Thyroid gland (tissue), 4 donors: ENCODE measurements at regions not wholly inside any gene's neighbourhood (a gene's known extent, or its start where the extent isn't known, plus 50 kb on each side); places are given as distances from the start of the nearest gene placed in this dataset.

Experiments
- DNase-seq, 2 donors: peaks; one replicate each; pipeline ENCODE4 v3.0.0-alpha.2; 2019
- H3K27ac ChIP-seq, 3 donors: fragments of 200-600 bp; sonication (generic); 1 replicate in 2 of 3; 2 replicates in 1 of 3; pipeline ENCODE4 v1.5.1; 2016 to 2019; ENCODE audit warnings: mild to moderate bottlenecking in 1 of 3, moderate library complexity in 1 of 3
- H3K27me3 ChIP-seq: fragments of 200-600 bp; sonication (generic); one replicate; pipeline ENCODE4 v1.5.1; 2019
- H3K36me3 ChIP-seq, 2 donors: fragments of 200-600 bp; sonication (generic); one replicate each; pipeline ENCODE4 v1.5.1; 2016 to 2019
- H3K4me1 ChIP-seq, 2 donors: fragments of 200-600 bp; sonication (generic); one replicate each; pipeline ENCODE4 v1.5.1; 2017 to 2019
- H3K4me3 ChIP-seq, 3 donors: fragments of 200-600 bp; sonication (generic); replicated peaks in 1 of 3; 1 replicate in 2 of 3; 2 replicates in 1 of 3; pipeline ENCODE4 v1.5.1; 2016; ENCODE audit warnings: mild to moderate bottlenecking in 1 of 3
- H3K9me3 ChIP-seq: fragments of 200-600 bp; sonication (generic); one replicate; pipeline ENCODE4 v1.5.1; 2017
- CTCF ChIP-seq, 6 experiments: fragments of 200-600 bp in 3 of 6; fragments of 450-650 bp in 3 of 6; sonication (generic) in 3 of 6; IDR thresholded peaks; one replicate each; pipeline ENCODE4 v1.5.1; 2016 to 2019; ENCODE audit warnings: antibody characterized with exemption in 6 of 6, mild to moderate bottlenecking in 2 of 6, inconsistent platforms in 1 of 6, moderate library complexity in 1 of 6
- POLR2A ChIP-seq, 2 donors: fragments of 450-650 bp; IDR thresholded peaks; one replicate each; pipeline ENCODE4 v1.6.1; 2017; ENCODE audit warnings: antibody characterized with exemption in 2 of 2, mild to moderate bottlenecking in 2 of 2, moderate library complexity in 1 of 2
- WGBS, 2 donors: methylation state at CpG; one replicate each; pipeline ENCODE4 v1.1.5; 2017; 5-methylcytosine and 5-hydroxymethylcytosine counted together
- intact Hi-C: fragments of 100-400 bp; cut with DNase I; formaldehyde crosslinking; loops from one replicate; pipeline ENCODE4 v1.15.1; 2023

DNA sequence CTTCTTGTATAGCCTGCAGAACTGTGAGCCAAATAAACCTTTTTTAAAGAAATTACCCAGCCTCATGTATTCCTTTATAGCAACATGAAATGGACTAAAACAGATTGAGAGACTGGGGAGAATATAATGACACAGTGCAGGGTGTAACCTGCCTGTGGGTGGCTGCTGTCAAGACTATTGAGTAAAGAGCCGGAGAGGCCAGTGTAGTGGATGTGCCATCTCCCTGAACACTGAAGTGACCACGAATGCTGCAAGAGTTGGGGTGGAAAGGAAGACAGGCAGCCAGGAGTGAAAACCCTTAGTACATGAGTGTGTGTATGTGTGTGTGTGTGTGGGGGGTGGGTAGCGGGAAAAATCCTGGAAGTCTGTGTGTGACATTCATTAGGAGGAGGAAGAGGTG is 55.2 kb upstream of the FLT1 start:
- Histone ChIP-seq H3K36me3 (no peaks in the 10 kb centered on the region), H3K4me1 (no peaks in the 10 kb centered on the region), H3K4me3 (no peak overlapping the region), H3K9me3 (no peaks in the 10 kb centered on the region), H3K27ac (no peak overlapping the region), H3K27me3 (no peaks in the 10 kb centered on the region)
- intact Hi-C loops, result no loop called here
- no peak for DNase-seq
- no peak for TF ChIP-seq CTCF (IDR thresholded peaks at IDR 0.05)
- TF ChIP-seq POLR2A (IDR thresholded peaks at IDR 0.05), result no peak
- WGBS, 2 donors, result 66 to 80% methylated on average over 3 of the region's 3 CpGs

DNA sequence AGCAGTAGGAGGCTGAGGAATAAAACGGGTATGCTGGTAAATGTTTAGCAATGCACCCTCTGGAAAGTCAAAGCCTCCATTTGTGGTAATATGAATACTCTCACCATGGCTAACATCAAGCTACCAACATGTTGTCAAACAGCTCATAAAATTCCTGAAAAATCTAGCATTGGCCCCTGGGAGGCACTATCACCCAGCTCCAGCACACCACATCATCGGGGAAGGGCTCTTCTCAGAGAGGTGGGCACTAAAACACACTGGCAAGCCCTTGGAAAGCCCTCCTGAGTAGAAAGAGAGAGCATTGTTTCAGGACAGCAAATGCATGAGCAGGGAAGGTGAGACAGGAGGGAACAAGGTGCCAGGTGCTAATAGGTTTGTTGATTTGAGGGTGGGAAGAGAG is 53.9 kb upstream of the FLT1 start:
- H3K9me3 ChIP-seq, result no peaks in the 10 kb centered on the region
- TF ChIP-seq CTCF (IDR thresholded peaks at IDR 0.05), result peak in 4 of 6 experiments; percentile 4 to 27 (median 16)
- TF ChIP-seq POLR2A (IDR thresholded peaks at IDR 0.05), result no peak
- H3K27ac ChIP-seq, result no peak overlapping the region
- no peaks in the 10 kb centered on the region for H3K27me3 ChIP-seq
- no peak overlapping the region for H3K4me3 ChIP-seq
- no peak for DNase-seq
- no peaks in the 10 kb centered on the region for H3K36me3 ChIP-seq
- intact Hi-C loops, result no loop called here
- 56 to 61% methylated on average over 2 of the region's 2 CpGs for WGBS, 2 donors
- no peaks in the 10 kb centered on the region for H3K4me1 ChIP-seq

DNA sequence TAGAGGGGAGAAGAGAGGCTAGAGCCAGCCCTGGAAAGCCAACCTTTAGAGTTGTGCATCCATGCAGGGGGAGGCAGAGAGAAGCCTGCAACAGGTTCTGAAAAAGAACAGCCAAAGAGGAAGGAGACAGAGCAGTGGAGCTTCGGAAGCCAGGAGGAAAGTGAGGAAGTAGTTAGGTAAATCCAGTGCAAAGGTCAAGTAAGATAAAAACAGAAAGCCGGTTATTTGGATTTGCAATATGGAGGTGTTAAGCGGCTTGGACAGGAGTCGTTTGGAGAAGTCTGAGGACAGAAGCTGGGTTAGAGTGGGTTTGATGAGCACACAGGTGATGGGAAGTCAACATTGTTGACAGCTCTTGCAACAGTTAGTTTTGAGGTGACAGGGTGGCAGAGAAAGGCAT is 53.5 kb upstream of the FLT1 start:
- WGBS, 2 donors, result 76 to 79% methylated on average over 4 of the region's 4 CpGs
- Histone ChIP-seq H3K27ac (no peak overlapping the region), H3K36me3 (no peaks in the 10 kb centered on the region), H3K27me3 (no peaks in the 10 kb centered on the region), H3K9me3 (no peaks in the 10 kb centered on the region), H3K4me3 (no peak overlapping the region), H3K4me1 (no peaks in the 10 kb centered on the region)
- TF ChIP-seq CTCF (IDR thresholded peaks at IDR 0.05), result no peak
- TF ChIP-seq POLR2A (IDR thresholded peaks at IDR 0.05), result no peak
- no peak for DNase-seq
- intact Hi-C loops, result no loop called here

- no peak overlapping the region for H3K4me3 ChIP-seq
Observed at GRCh38 chr13:28545583-28546333, 50.8 kb upstream of the FLT1 start.

More at GRCh38 chr13:28545583-28546333, 50.8 kb upstream of the FLT1 start:
- intact Hi-C loops, result no loop called here
- Histone ChIP-seq H3K9me3 (no peaks in the 10 kb centered on the region), H3K36me3 (no peaks in the 10 kb centered on the region), H3K27me3 (no peaks in the 10 kb centered on the region), H3K27ac (no peak overlapping the region), H3K4me1 (no peaks in the 10 kb centered on the region)
- WGBS, 2 donors, result 86 to 87% methylated on average over 5 of the region's 5 CpGs
- DNase-seq, result no peak
- no peak for TF ChIP-seq POLR2A (IDR thresholded peaks at IDR 0.05)
- no peak for TF ChIP-seq CTCF (IDR thresholded peaks at IDR 0.05)
